Activated T-cell treated with anti-CD3 and anti-CD28 coated beads, Interleukin-2, amount 50 U/mL, for 48 hours (primary cell): ENCODE measurements at regions not wholly inside any gene's neighbourhood (a gene's known extent, or its start where the extent isn't known, plus 50 kb on each side); places are given as distances from the start of the nearest gene placed in this dataset.
A peak's percentile ranks its signal among the peaks of the same experiment; 100 is the strongest.

Experiments
- DNase-seq, 2 experiments: peaks; one replicate each; pipeline ENCODE4 v3.0.0-alpha.2; 2020

DNA sequence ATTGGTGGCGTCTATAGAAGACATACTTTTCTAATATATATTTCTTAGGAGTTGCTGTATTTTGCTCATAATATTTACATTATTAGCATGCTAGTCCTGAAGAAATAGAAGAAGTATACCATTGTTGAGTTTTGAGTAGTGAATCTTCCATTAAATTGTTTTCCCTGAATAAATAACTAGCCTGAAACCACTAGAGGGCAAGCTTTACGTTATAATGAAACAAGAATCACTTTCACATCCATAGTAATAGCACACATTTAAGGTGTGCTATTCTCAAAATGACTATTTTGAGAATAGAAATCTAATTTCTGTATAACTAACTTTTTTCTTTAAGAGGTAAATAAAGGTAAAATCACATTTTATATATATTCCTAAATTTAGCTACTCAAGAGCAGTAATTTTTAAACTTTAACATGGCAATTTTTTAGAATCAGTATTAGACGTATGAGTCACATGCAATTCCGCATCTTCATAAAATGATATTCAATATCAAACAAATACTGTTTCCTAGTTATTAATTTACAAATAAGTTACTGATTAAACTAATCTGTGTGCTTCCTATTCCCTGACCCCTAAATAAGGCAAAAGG lies 213.2 kb upstream of the MANEA start:
- no peak for DNase-seq

DNA sequence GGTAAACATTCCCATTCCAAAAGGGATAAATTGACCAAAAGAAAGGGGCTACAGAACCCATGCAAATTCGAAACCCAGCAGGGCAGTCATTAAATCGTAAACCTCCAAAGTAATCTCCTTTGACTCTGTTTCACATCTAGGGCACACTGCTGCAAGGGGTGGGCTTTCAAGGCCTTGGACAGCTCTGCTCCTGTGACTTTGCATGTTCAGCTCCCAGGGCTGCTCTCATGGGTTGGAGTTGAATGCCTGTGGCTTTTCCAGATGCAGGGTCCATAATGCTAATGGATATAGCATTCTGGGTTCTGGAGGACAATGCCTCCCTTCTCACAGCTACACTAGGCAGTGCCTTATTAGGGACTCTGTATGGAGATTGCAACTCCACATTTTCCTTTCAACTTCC lies 211.9 kb upstream of the MANEA start:
- DNase-seq: no peak

DNA sequence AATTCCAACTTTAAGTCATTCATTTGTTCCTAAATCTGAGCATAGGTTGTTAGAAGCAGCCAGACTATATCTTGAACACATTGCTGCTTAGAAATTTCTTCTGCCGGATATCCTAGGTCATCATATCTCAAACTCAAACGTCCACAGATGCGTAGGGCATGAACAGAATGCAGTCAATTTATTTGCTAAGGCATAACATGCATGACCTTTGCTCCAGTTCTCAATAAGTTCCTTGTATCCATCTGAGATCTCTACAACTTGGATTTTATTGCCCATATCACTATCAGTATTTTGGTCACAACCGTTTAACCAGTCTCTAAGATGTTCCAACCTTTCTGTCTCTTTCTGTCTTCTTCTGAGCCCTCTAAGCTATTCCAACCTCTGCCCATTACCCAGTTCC lies 210.9 kb upstream of the MANEA start:
- DNase-seq: no peak

DNA sequence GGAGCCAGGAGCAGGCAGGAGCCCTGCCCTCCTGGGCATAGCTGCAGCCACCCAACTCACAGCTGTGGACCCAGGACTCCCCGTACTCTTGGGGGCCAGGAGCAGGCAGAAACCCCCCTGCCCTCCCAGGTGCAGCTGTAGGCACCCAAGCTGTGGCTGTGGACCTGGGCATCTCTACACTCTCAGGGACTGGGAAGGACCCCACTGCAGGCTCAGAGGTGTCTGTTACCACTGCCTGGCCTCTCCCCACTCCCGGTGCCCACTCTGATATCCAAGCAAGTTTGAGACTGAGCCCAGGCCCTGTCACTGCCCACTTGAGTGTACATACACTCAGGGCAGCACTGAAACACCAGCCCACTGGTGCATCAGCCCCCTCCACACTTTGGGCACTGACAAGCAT lies 193.5 kb upstream of the MANEA start:
- no peak for DNase-seq

DNA sequence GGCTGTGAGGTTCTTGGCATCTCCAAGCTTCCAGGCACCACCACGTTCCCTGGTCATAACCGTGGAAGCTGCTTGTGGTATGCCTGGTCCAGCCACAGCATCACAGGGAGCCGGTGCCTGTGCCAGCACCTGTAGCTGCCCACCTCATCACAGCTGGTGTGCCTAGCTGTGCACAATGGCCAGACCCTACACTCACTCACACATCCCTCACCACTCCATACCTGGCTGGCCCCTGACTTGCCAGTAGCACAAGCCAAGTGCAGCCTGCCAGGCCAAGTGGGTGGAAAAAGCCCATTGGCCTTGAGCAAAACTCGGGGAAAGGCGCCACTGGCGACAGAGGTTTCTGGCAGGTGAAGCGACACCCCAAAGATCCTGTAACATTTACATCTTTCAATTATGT lies 192.3 kb upstream of the MANEA start:
- no peak for DNase-seq

DNA sequence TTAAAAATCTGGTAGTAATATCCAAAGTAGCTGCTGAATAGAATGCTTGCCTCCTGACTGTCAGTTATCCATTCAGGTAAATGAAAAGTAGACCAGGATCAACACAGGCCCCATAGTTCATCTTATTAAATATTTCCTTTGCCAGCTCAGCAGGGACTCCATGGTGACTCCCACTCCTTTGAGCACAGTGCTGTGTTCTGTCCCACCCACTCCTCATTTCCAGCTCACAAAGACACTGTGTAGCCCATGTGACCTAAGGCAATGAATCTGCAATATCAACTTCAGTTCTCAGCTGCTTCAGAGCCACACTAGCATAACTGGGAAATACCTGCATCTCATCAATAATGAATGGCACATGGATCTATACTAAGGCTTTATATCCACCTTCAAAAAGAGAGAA lies 189.5 kb upstream of the MANEA start:
- DNase-seq: no peak

DNA sequence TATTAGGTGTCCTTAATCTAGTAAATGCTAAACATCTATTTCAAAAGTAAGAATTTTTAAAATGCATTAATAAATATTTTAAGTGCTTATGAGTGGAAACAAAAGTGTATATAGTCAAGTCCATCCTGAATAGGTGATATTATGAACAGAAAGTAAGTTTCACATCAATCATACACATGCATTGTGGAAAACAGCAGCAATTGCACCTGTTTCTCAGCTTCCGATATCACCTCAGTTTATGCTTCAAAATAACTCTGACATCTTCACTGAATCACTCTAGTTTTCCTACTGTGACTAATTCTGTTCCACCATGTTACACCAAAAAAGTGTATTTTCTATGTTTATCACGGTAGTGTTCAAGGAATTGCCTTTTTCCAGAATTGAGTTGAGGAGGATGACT lies 172.6 kb upstream of the MANEA start:
- DNase-seq: no peak

DNA sequence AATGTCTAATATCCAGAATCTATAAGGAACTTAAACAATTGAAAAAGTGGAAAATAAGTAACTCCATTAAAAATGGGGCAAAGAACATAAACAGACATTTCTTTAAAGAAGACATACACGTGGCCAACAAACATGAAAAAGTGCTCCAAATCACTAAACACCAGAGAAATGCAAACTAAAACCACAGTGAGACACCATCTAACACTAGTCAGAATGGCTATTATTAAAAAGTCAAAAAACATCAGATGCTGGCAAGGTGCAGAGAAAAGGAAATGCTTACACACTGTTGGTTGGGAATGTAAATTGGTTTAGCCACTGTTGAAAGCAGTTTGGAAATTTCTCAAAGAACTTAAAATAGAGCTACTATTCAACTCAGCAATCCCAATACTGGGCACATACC lies 169.2 kb upstream of the MANEA start:
- no peak for DNase-seq

DNA sequence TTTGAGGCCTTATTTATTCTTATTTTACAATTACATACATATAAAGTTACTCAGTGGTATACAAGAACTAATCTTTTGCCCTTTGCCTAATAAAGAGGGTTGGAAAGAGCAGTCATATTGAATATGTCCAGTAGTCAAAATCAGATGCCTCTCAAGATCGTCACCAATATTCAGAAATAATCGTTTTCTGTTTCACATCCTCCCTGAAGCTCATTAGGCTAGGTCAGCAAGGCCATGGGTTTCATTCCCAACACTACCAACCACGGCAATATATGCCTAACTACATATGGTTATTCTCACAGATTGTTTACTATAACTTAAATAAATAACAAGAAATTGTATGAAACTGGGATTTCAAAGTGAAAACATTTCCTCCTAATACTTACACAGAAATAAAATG lies 167.2 kb upstream of the MANEA start:
- no peak for DNase-seq

DNA sequence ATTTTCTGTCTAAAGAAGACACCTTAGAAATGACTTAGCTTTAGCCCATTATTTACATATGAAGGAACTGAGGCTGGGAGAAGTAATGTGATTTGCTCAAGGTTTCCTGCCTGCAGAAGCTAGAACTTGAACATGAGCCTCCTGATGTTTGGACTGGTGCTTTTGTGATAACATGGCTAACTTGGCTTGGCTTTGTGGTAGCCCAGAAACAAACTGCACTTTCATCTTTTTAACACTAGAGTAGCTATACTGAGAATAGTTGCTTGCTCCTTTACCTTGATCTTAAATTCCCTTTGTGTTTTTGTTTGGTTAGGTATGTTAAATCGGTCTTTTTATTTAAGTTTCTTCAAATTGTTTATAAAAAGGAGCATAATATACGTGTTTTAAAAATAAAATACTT lies 163.5 kb upstream of the MANEA start:
- DNase-seq: no peak

DNA sequence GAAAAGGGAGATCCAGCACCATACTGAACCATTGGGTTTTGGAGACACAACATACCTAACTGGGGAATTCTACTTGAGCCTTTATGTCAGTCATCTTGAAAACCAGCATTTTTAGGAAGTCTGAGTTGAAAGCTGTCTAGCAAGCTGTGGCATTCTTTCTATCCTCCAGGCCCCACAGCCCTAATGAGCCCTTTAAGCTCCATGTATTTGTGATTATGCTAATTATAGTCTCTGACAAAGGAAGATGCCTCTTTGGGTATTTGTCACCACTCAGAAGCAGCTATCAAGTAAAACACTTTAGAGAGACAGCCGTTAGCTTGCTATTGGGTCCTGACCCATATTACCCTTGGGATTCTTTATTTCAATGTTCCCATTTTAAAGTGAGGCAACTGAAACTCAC lies 159.5 kb upstream of the MANEA start:
- DNase-seq: no peak

DNA sequence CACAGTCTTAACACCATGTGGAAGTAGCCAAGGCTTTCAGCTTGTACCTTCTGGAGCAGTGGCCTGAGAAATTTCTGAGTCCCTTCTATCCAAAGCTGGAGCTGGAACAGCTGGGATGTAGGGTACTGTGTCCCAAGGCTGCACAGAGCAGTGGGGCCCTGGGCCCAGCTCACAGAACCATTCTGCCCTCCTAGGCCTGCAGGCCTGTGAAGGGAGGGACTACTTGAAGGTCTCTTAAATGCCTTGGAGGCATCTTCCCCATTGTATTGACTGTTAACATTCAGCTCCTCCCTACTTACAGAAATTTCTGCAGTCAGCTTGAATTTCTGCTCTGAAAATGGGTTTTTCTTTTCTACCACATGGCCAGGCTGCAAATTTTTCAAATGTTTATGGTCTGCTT lies 156.5 kb upstream of the MANEA start:
- no peak for DNase-seq

DNA sequence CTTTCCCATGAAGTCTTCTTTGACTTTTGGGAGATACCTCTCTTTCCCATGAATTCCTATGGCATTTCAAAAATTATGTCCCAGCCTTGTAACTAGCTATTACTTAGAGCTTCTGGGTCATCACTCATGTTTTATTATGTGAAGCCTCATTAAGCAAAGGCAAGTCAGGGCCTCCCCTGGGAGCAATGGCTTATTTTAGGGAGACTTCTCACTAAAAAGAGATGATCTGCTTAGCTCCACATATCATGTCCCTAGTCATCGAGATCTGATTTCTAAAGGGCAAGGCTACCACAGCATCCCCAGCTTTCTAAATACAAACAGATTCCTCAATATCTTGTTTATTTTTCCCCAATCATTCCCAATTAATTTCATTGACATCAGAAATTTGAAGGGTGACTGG lies 154.0 kb upstream of the MANEA start:
- DNase-seq: no peak

DNA sequence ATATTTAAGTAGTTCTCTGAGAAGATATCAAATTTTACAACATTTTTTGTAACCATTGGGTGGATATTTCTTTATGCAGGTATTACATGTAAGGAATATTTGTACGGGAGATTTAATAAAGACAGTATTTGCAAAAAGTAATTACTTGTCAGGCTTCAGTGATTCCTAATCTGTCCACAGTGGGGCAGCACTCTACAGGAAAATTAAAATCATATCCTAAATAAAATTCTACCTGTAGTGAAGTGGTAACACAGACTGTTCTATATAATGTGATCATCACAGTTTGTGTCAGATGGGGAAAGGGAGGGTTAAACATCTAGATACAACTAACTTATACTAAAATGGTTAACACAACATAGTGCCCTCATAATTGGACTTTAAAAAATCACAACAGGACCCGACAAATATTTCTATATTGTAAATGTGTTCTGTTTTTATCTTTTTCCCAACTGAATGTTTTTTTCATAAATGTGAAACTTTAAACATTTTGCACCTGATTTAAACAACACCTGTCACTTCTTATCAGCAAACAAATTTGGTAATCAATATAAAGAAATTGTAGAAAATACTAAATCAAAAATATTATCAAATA lies 145.6 kb upstream of the MANEA start:
- DNase-seq: peak; percentile 35

DNA sequence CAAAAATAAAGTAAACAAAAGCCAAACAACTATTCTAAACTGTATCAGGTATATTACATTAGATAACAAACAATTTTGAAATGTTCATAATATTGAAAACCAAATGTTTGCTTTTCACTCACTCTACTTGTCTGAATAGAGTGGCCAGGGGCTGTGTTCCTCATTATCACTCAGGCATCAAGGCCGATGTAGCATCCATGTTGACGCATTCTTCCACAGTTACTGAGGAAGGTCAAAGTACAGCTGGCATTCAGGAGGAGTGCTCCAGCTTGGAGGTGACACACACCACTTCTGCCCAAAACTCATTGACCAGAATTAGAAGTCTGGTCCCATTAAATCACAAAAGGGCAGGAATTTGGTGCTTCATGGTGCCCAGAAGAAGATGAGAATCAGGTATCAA lies 137.6 kb upstream of the MANEA start:
- no peak for DNase-seq

DNA sequence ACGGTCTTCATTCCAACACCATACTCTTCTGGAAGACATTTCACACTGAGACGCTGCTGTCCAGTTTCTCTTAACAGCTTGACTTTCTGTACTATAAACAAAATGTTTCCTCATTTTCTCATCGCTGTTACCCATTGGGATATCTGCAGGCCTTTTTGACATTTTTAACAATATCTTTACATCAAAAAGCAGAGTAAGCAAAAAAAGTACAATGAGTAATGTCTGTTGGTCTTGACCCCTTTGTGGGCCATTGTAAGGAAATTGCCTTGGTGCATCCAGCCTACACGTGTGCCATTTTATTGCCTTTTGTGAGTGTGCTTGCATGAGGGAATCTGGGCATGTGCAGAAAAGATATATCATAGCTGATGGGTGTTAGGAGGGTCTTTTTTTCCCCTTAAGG lies 129.1 kb upstream of the MANEA start:
- DNase-seq: no peak

DNA sequence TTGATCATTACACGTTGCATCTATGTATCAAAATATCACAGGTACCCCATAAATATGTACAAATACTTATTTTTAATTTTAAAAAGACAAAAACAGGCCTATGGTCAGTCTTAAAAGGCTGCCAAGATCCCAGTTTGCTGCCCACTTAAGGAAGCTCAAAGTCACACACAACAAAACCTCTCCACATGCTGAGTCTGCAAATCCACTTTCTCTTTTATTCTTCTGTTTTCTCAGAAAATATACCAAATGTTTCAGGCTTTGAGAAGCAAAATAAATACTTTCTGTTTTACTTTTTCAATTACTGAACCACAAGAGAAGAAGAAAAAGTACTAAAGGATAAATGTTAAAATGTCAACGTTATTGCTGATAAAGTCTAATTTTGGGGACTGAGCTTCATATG lies 107.8 kb upstream of the MANEA start:
- no peak for DNase-seq

DNA sequence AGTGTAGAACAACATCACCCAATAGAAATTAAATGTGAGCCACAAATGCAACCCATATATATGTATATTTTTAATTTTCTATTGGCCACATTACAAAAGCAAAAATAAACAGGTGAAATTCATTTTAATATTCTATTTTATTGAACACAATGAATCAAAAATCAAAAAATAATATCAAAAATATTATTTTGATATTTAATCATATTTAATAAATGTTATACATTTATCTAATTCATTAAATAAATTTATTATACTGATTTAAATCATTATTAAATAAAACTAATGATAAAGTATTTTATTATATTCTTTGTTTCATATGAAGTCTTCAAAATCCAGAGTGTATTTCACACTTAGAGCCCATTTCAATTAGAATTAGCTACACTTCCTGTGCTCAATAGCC lies 98.4 kb upstream of the MANEA start:
- DNase-seq: no peak

DNA sequence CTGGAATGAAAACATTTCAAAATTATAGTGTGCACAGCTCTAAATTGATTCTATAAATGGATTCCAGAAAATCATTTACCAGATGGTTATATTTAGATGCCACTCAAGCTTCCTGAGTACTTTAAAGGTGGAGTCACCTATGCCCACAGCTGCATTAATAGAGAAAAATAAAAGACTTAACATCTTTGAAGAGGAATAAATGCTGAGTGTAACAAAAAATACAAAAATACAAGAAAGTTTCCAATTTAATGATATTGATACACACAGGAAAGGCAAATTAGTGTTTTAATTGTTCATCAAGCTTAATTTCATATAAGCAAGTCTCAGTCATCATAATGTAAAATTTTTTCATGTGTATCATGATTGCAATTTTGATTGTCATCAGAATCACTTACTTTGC lies 89.5 kb upstream of the MANEA start:
- no peak for DNase-seq

DNA sequence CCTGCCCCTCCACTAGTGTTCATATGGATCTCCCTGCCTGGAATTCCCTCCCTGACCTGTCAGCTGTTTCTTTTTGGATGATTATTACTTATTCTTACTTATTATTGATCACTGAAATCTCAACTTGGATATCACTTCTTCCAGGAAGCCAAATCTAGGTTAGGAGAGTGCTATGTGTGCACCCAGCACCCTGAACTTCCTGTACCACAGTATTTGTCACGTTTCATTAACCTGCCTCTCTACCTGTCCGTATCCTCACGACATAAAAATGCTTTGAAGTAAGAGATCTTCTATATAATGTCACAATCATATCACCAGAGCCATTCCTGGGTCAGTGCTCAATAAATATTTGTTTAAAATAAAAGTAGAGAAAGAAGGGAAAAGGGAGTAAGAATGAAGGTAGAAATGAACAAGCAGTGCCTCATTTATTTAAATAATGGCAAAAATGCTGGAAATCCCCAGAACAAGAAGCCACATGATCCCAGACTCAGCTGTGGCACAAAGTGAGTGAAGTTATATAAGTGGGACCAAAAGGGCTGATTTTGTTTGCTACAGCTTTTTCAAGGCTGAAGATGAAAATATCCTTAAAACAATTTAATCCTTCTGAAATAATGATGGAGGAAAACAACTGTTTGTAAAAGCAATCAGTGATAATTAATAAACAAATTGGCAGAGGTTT lies 88.0 kb upstream of the MANEA start:
- no peak for DNase-seq

DNA sequence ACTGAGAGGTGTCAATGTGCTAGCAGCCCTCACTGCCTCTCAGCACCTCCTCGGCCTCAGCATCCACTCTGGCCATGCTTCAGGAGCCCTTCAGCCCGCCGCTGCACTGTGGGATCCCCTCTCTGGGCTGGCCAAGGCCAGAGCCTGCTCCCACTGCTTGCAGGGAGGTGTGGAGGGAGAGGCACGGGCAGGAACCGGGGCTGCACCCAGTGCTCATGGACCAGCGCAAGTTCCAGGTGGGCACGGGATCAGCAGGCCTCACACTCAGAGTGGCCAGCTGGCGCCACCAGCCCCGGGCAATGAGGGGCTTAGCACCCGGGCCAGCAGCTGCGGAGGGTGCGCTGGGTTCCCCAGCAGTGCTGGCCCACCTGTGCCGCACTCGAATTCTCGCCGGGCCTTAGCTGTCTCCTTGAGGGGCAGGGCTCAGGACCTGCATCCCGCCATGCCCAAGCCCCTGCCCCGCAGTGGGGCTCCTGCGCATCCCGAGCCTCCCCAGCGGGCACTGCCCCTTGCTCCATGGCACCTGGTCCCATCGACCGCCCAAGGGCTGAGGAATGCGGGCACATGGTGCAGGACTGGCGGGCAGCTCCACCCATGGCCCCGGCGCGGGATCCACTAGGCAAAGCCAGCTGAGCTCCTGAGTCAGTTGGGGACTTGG lies 80.4 kb upstream of the MANEA start:
- DNase-seq: no peak

DNA sequence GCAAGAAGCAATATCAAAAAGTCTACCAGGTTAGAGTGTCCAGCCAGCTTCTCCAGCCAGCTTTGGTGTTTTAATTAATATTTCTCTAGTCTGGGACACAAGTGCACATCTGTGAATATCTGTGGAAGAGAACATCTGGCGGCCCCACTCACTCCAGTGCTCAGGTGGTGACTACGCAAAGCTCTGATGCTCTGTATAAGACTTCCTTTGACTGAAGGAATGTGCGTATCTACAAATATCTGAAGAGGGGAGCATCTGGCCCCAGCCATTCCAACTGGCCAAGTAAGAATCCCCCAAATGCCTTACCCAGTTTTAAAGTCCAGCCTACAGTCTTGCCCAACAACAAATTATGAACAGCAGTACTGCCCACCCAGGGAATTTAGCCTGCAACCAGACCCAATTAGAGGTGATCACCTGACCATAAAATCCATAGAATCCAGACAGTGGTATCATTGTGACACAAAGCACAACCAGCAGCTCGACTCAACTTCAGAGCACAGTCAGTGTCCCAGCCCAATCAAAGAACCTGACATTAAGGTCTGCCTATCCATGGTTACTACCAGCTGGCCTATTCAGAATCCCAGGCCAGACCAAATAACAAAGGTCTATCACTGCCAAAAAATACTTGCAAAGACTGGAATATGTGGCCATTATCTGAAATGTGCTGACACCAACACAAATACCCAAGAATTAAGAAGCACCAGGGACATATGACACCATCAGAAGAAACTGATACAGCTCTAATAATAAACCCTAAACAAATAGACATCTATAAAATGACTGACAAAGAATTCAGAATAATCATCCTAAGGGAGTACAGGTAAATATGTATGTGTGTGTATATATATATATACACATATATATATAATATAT lies 76.1 kb upstream of the MANEA start:
- DNase-seq: no peak

DNA sequence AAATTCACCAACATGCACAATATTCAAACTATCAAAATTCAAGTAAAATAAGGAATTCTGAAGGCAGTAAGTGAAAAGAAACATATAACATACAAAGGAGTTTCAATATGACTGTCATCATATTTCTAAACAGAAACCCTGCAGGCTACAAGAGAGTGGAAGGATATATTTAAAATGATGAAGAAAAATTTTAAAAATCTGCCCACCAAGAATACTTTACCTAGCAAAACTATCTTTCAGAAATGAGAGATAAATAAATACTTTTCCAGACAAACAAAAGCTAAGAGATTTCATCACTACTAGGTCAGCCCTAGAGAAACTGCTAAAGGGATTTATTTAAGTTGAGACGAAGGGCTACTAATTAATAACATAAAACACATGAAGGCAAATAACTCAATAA lies 73.8 kb upstream of the MANEA start:
- DNase-seq: no peak
